GM23338 (cell line): ENCODE measurements at regions not wholly inside any gene's neighbourhood (a gene's known extent, or its start where the extent isn't known, plus 50 kb on each side); places are given as distances from the start of the nearest gene placed in this dataset.

Experiments used
- ATAC-seq: fragments of 200-7000 bp; cut with Tn5 transposase; 3 replicates; pipeline ENCODE4 v1.9.1; 2020
- DNase-seq: peaks from one replicate; pipeline ENCODE4 v3.0.0-alpha.2; 2015; ENCODE audit warnings: low spot score
- H2AFZ ChIP-seq: fragments of 200-600 bp; sonication (generic); 2 replicates; pipeline ENCODE4 v1.8.0; 2016; ENCODE audit warnings: antibody characterized with exemption, mild to moderate bottlenecking, moderate library complexity
- H3F3A ChIP-seq: fragments of 200-600 bp; sonication (generic); replicated peaks from 2 replicates; pipeline ENCODE4 v1.8.0; 2017; ENCODE audit warnings: antibody characterized with exemption, mixed run types, low read depth
- H3K27ac ChIP-seq: fragments of 200-600 bp; sonication (generic); 2 replicates; pipeline ENCODE4 v1.6.1; 2016; ENCODE audit warnings: low read depth
- H3K27me3 ChIP-seq: fragments of 200-600 bp; sonication (generic); 2 replicates; pipeline ENCODE4 v1.8.0; 2016; ENCODE audit warnings: mild to moderate bottlenecking, mixed run types, moderate library complexity; ENCODE audit not compliant: insufficient read depth
- H3K36me3 ChIP-seq: fragments of 200-600 bp; sonication (generic); 2 replicates; pipeline ENCODE4 v1.8.0; 2016; ENCODE audit warnings: mild to moderate bottlenecking; ENCODE audit not compliant: insufficient read depth
- H3K4me1 ChIP-seq: fragments of 200-600 bp; sonication (generic); 2 replicates; pipeline ENCODE4 v1.8.0; 2016; ENCODE audit warnings: mild to moderate bottlenecking, moderate library complexity; ENCODE audit not compliant: insufficient read depth
- H3K4me2 ChIP-seq: fragments of 200-600 bp; sonication (generic); 2 replicates; pipeline ENCODE4 v1.7.1; 2017; ENCODE audit warnings: mixed run types
- H3K4me3 ChIP-seq: fragments of 200-600 bp; sonication (generic); 2 replicates; pipeline ENCODE4 v1.6.1; 2016; ENCODE audit warnings: mixed run types
- H3K79me2 ChIP-seq: fragments of 200-600 bp; sonication (generic); replicated peaks from 2 replicates; pipeline ENCODE4 v1.8.0; 2017; ENCODE audit warnings: mild to moderate bottlenecking; ENCODE audit not compliant: insufficient read depth
- H3K9me2 ChIP-seq: fragments of 200-600 bp; sonication (generic); 2 replicates; pipeline ENCODE4 v1.8.0; 2017; ENCODE audit not compliant: insufficient read depth
- H4K20me1 ChIP-seq: fragments of 200-600 bp; sonication (generic); replicated peaks from 2 replicates; pipeline ENCODE4 v1.8.0; 2017; ENCODE audit warnings: mild to moderate bottlenecking; ENCODE audit not compliant: insufficient read depth
- H3K27ac Mint-ChIP-seq: 2 replicates; pipeline ENCODE4 v1.8.0; 2020; ENCODE audit warnings: inconsistent platforms, mild to moderate bottlenecking, moderate library complexity, mixed read lengths
- H3K27me3 Mint-ChIP-seq: 3 replicates; pipeline ENCODE4 v1.8.0; 2022; ENCODE audit warnings: low read depth, mild to moderate bottlenecking, moderate library complexity, mixed read lengths, inconsistent platforms; ENCODE audit not compliant: insufficient read depth, poor library complexity
- H3K36me3 Mint-ChIP-seq: 3 replicates; pipeline ENCODE4 v1.8.0; 2021; ENCODE audit warnings: low read depth, mild to moderate bottlenecking, inconsistent platforms, moderate library complexity, mixed read lengths
- H3K4me1 Mint-ChIP-seq: 3 replicates; pipeline ENCODE4 v1.8.0; 2020; ENCODE audit warnings: mild to moderate bottlenecking, inconsistent platforms, mixed read lengths
- H3K4me3 Mint-ChIP-seq: 3 replicates; pipeline ENCODE4 v1.8.0; 2021; ENCODE audit warnings: moderate library complexity, mild to moderate bottlenecking, inconsistent platforms, mixed read lengths
- H3K9me3 Mint-ChIP-seq: 3 replicates; pipeline ENCODE4 v1.8.0; 2020; ENCODE audit warnings: moderate library complexity, mild to moderate bottlenecking, inconsistent platforms, mixed read lengths
- CTCF ChIP-seq, 2 experiments: fragments of 200-600 bp in 1 of 2; sonication (generic) in 1 of 2; conservative IDR thresholded peaks; 2 replicates each; pipeline versions ENCODE4 v1.5.1 to v1.6.1; 2016 to 2017; ENCODE audit warnings: antibody characterized with exemption in 2 of 2, low read depth in 2 of 2, mild to moderate bottlenecking in 2 of 2, moderate library complexity in 1 of 2
- ETS1 ChIP-seq: IDR thresholded peaks from 2 replicates; pipeline ENCODE4 v1.6.1; 2016; ENCODE audit warnings: antibody characterized with exemption
- EZH2phosphoT487 ChIP-seq: fragments of 200-600 bp; sonication (generic); IDR thresholded peaks from one replicate; pipeline ENCODE4 v1.8.1; 2018; ENCODE audit warnings: antibody characterized with exemption; ENCODE audit not compliant: unreplicated experiment
- JUNB ChIP-seq: IDR thresholded peaks from one replicate; pipeline ENCODE4 v1.6.1; 2016; ENCODE audit warnings: antibody characterized with exemption; ENCODE audit not compliant: unreplicated experiment
- NANOG ChIP-seq: IDR thresholded peaks from 2 replicates; pipeline ENCODE4 v1.6.1; 2016; ENCODE audit warnings: antibody characterized with exemption, borderline replicate concordance
- REST ChIP-seq: IDR thresholded peaks from one replicate; pipeline ENCODE4 v1.6.1; 2018; ENCODE audit warnings: antibody characterized with exemption; ENCODE audit not compliant: unreplicated experiment
- STAT1 ChIP-seq: IDR thresholded peaks from one replicate; pipeline ENCODE4 v1.6.1; 2016; ENCODE audit warnings: antibody characterized with exemption; ENCODE audit not compliant: unreplicated experiment
- ZNF114 ChIP-seq: fragments of 250-450 bp; sonication (Bioruptor Pico); IDR thresholded peaks from 2 replicates; pipeline ENCODE4 v1.5.0; 2020; ENCODE audit warnings: mild to moderate bottlenecking, moderate library complexity
- ZNF331 ChIP-seq: fragments of 250-450 bp; sonication (Bioruptor Pico); IDR thresholded peaks from 2 replicates; pipeline ENCODE4 v1.5.0; 2020; ENCODE audit warnings: low read depth, mild to moderate bottlenecking, moderate library complexity

GRCh38 chr10:120732643-120733313 is 118.4 kb upstream of the WDR11 start:
- H3K27me3 Mint-ChIP-seq: no peaks in the 10 kb centered on the region
- ATAC-seq (no peak), DNase-seq (no peak)
- Histone ChIP-seq H3K27me3 (no peaks in the 10 kb centered on the region), H3K4me3 (no peak overlapping the region), H3K79me2 (no peaks in the 10 kb centered on the region), H3F3A (peaks cover 2% of the 10 kb centered on the region; the same call in 1 of the 2 replicates), H3K4me1 (no peaks in the 10 kb centered on the region), H3K9me2 (peaks cover 4% of the 10 kb centered on the region; the same call in 1 of the 2 replicates), H3K4me2 (no peak overlapping the region), H3K27ac (no peak overlapping the region), H4K20me1 (no peaks in the 10 kb centered on the region), H3K36me3 (no peaks in the 10 kb centered on the region), H2AFZ (0 out of 2 replicates have a peak overlapping the region, but pooled peaks have one; percentile 28)
- no peak overlapping the region for H3K4me3 Mint-ChIP-seq
- no peaks in the 10 kb centered on the region for H3K4me1 Mint-ChIP-seq
- no peaks in the 10 kb centered on the region for H3K36me3 Mint-ChIP-seq
- TF ChIP-seq NANOG (no peak), ZNF331 (CRISPR knock-in tag) (no peak), REST (no peak), CTCF (conservative IDR thresholded peaks at IDR 0.05; ENCODE audit: low read depth in 2 of 2) (no peak), ETS1 (no peak), JUNB (no peak), STAT1 (no peak)
- H3K27ac Mint-ChIP-seq: no peak overlapping the region
- H3K9me3 Mint-ChIP-seq: peaks cover 2% of the 10 kb centered on the region; the same call in 1 of the 3 replicates

- Mint-ChIP-seq H3K9me3 (peaks cover 2% of the 10 kb centered on the region; the same call in 2 of the 3 replicates), H3K4me3 (no peak overlapping the region), H3K27me3 (no peaks in the 10 kb centered on the region), H3K27ac (no peak overlapping the region), H3K4me1 (no peaks in the 10 kb centered on the region), H3K36me3 (no peaks in the 10 kb centered on the region)
- ATAC-seq (no peak), DNase-seq (no peak)
- H2AFZ ChIP-seq: no peak overlapping the region
- H3K27ac ChIP-seq: no peak overlapping the region
- H3K36me3 ChIP-seq: no peaks in the 10 kb centered on the region
- H4K20me1 ChIP-seq: no peaks in the 10 kb centered on the region
- peaks cover 4% of the 10 kb centered on the region; the same call in 1 of the 2 replicates for H3K9me2 ChIP-seq
- no peak overlapping the region for H3K4me2 ChIP-seq
- no peaks in the 10 kb centered on the region for H3K27me3 ChIP-seq
- no peak overlapping the region for H3K4me3 ChIP-seq
- H3K4me1 ChIP-seq: no peaks in the 10 kb centered on the region
- peaks cover 2% of the 10 kb centered on the region; the same call in 1 of the 2 replicates for H3F3A ChIP-seq
- no peaks in the 10 kb centered on the region for H3K79me2 ChIP-seq
- no peak for TF ChIP-seq REST
- TF ChIP-seq STAT1: no peak
- TF ChIP-seq EZH2phosphoT487: no peak
- TF ChIP-seq NANOG: no peak
- no peak for TF ChIP-seq ZNF114 (CRISPR knock-in tag)
- no peak for TF ChIP-seq JUNB
Observed at GRCh38 chr10:120734483-120735078, 116.6 kb upstream of the WDR11 start.
